ENCODE measurements at regions not wholly inside any gene's neighbourhood (a gene's known extent, or its start where the extent isn't known, plus 50 kb on each side); places are given as distances from the start of the nearest gene placed in this dataset.

- no peak for TF ChIP-seq POLR2A (IDR thresholded peaks at IDR 0.05)
- no peak for TF ChIP-seq POLR2AphosphoS5 (IDR thresholded peaks at IDR 0.05)
- no peak for TF ChIP-seq CTCF (IDR thresholded peaks at IDR 0.05)
- TF ChIP-seq EP300 (IDR thresholded peaks at IDR 0.05) = no peak
- no peak overlapping the region for H3K27ac ChIP-seq
- no peaks in the 10 kb centered on the region for H3K4me1 ChIP-seq
- 57 to 71% methylated on average over 2 of the region's 2 CpGs for WGBS, 2 donors (ENCODE audit: low coverage in 1 of 2)
- ATAC-seq = no peak
- H3K9me3 ChIP-seq = peaks cover 0 to 5% (median 0%) of the 10 kb centered on the region in 3 donors
- no peak overlapping the region for H3K4me3 ChIP-seq
- H3K27me3 ChIP-seq = no peaks in the 10 kb centered on the region
- H3K36me3 ChIP-seq = no peaks in the 10 kb centered on the region
Measured at GRCh38 chr5:58064801-58065200, 395.1 kb downstream of the PLK2 start.

GRCh38 chr5:58060996-58061395 is 398.9 kb downstream of the PLK2 start:
- TF ChIP-seq POLR2A (IDR thresholded peaks at IDR 0.05) = no peak
- TF ChIP-seq CTCF (IDR thresholded peaks at IDR 0.05) = no peak
- TF ChIP-seq POLR2AphosphoS5 (IDR thresholded peaks at IDR 0.05) = no peak
- no peak for TF ChIP-seq EP300 (IDR thresholded peaks at IDR 0.05)
- no peaks in the 10 kb centered on the region for H3K4me1 ChIP-seq
- H3K27ac ChIP-seq = no peak overlapping the region
- H3K27me3 ChIP-seq = no peaks in the 10 kb centered on the region
- WGBS, 2 donors (ENCODE audit: low coverage in 1 of 2) = 24 to 35% methylated on average over 3 of the region's 3 CpGs
- peak; percentile 82 for ATAC-seq
- H3K36me3 ChIP-seq = no peaks in the 10 kb centered on the region
- H3K9me3 ChIP-seq = peaks cover 0 to 6% (median 0%) of the 10 kb centered on the region in 3 donors
- H3K4me3 ChIP-seq = no peak overlapping the region

- H3K4me1 ChIP-seq = no peaks in the 10 kb centered on the region
- 79 to 100% methylated on average over 2 to 4 of the region's 4 CpGs for WGBS, 2 donors (ENCODE audit: low coverage in 1 of 2)
- no peak overlapping the region for H3K27ac ChIP-seq
- no peak for ATAC-seq
- H3K9me3 ChIP-seq = peaks cover 0 to 6% (median 0%) of the 10 kb centered on the region in 3 donors
- H3K36me3 ChIP-seq = no peaks in the 10 kb centered on the region
- no peak for TF ChIP-seq EP300 (IDR thresholded peaks at IDR 0.05)
- no peak for TF ChIP-seq POLR2A (IDR thresholded peaks at IDR 0.05)
- no peak for TF ChIP-seq CTCF (IDR thresholded peaks at IDR 0.05)
- no peak for TF ChIP-seq POLR2AphosphoS5 (IDR thresholded peaks at IDR 0.05)
- H3K4me3 ChIP-seq = no peak overlapping the region
- no peaks in the 10 kb centered on the region for H3K27me3 ChIP-seq
Measured at GRCh38 chr5:58057324-58057723, 402.6 kb downstream of the PLK2 start.

GRCh38 chr5:58056546-58056945 is 403.3 kb downstream of the PLK2 start:
- no peak overlapping the region for H3K4me3 ChIP-seq
- no peak for TF ChIP-seq EP300 (IDR thresholded peaks at IDR 0.05)
- TF ChIP-seq POLR2AphosphoS5 (IDR thresholded peaks at IDR 0.05) = no peak
- no peak for TF ChIP-seq POLR2A (IDR thresholded peaks at IDR 0.05)
- TF ChIP-seq CTCF (IDR thresholded peaks at IDR 0.05) = no peak
- ATAC-seq = no peak
- H3K36me3 ChIP-seq = no peaks in the 10 kb centered on the region
- 11 to 14% methylated on average over 1 of the region's 1 CpG for WGBS, 2 donors (ENCODE audit: low coverage in 1 of 2)
- no peaks in the 10 kb centered on the region for H3K4me1 ChIP-seq
- H3K9me3 ChIP-seq = peaks cover 0 to 6% (median 0%) of the 10 kb centered on the region in 3 donors
- no peak overlapping the region for H3K27ac ChIP-seq
- H3K27me3 ChIP-seq = no peaks in the 10 kb centered on the region

- Histone ChIP-seq H3K9me3 (peaks cover 0 to 6% (median 0%) of the 10 kb centered on the region in 3 donors), H3K4me1 (no peaks in the 10 kb centered on the region), H3K36me3 (no peaks in the 10 kb centered on the region), H3K27me3 (no peaks in the 10 kb centered on the region), H3K27ac (no peak overlapping the region), H3K4me3 (no peak overlapping the region)
- no peak for ATAC-seq
- no peak for TF ChIP-seq POLR2AphosphoS5 (IDR thresholded peaks at IDR 0.05)
- no peak for TF ChIP-seq POLR2A (IDR thresholded peaks at IDR 0.05)
- no peak for TF ChIP-seq EP300 (IDR thresholded peaks at IDR 0.05)
- no peak for TF ChIP-seq CTCF (IDR thresholded peaks at IDR 0.05)
- WGBS, 2 donors (ENCODE audit: low coverage in 1 of 2) = 100% methylated on average over 1 of the region's 1 CpG
Measured at GRCh38 chr5:58054018-58054417, 405.9 kb downstream of the PLK2 start.
